ENCODE measurements at regions not wholly inside any gene's neighbourhood (a gene's known extent, or its start where the extent isn't known, plus 50 kb on each side); places are given as distances from the start of the nearest gene placed in this dataset.

- H3K4me1 ChIP-seq (ENCODE audit: insufficient read depth, low read length): no peaks in the 10 kb centered on the region
- ATAC-seq (ENCODE audit: poor library complexity) (no peak), DNase-seq (no peak)
- ChIA-PET CTCF (no interaction called here), POLR2A (no interaction called here)
- Mint-ChIP-seq H3K4me3 (no peak overlapping the region), H3K4me1 (ENCODE audit: low read depth) (no peaks in the 10 kb centered on the region), H3K9me3 (no peaks in the 10 kb centered on the region), H3K27ac (no peak overlapping the region), H3K36me3 (ENCODE audit: low read depth) (no peaks in the 10 kb centered on the region), H3K27me3 (peaks cover 7% of the 10 kb centered on the region)
- no peaks in the 10 kb centered on the region for H3K9me3 ChIP-seq (ENCODE audit: control insufficient read depth in 1 of 2, insufficient read depth in 1 of 2, low read length in 2 of 2)
- H3K27ac ChIP-seq (ENCODE audit: low read depth in 1 of 2, low read length in 2 of 2): no peak overlapping the region
- no peak overlapping the region for H3K4me3 ChIP-seq (ENCODE audit: low read length)
- intact Hi-C loops (cut with DNase I, micrococcal nuclease): no loop called here
- no peaks in the 10 kb centered on the region for H3K36me3 ChIP-seq (ENCODE audit: insufficient read depth, low read length)
- no peaks in the 10 kb centered on the region for H3K27me3 ChIP-seq (ENCODE audit: control insufficient read depth in 1 of 2, insufficient read depth in 2 of 2, low read length in 2 of 2)
- no peak for TF ChIP-seq CTCF (IDR thresholded peaks at IDR 0.05)
Observed at GRCh38 chr5:130526708-130527107, 622.4 kb downstream of the CHSY3 start.

- Mint-ChIP-seq H3K4me1 (ENCODE audit: low read depth) (no peaks in the 10 kb centered on the region), H3K27ac (no peak overlapping the region), H3K9me3 (peaks cover 10% of the 10 kb centered on the region), H3K27me3 (peaks cover 14% of the 10 kb centered on the region), H3K36me3 (ENCODE audit: low read depth) (no peaks in the 10 kb centered on the region), H3K4me3 (no peak overlapping the region)
- intact Hi-C loops (cut with DNase I, micrococcal nuclease): no loop called here
- Histone ChIP-seq H3K27me3 (ENCODE audit: control insufficient read depth in 1 of 2, insufficient read depth in 2 of 2, low read length in 2 of 2) (no peaks in the 10 kb centered on the region), H3K36me3 (ENCODE audit: insufficient read depth, low read length) (no peaks in the 10 kb centered on the region), H3K4me1 (ENCODE audit: insufficient read depth, low read length) (no peaks in the 10 kb centered on the region), H3K4me3 (ENCODE audit: low read length) (no peak overlapping the region), H3K9me3 (ENCODE audit: control insufficient read depth in 1 of 2, insufficient read depth in 1 of 2, low read length in 2 of 2) (peaks cover 4 to 8% of the 10 kb centered on the region in 2 experiments), H3K27ac (ENCODE audit: low read depth in 1 of 2, low read length in 2 of 2) (no peak overlapping the region)
- CTCF ChIA-PET: no interaction called here
- ATAC-seq (ENCODE audit: poor library complexity) (no peak), DNase-seq (no peak)
- no peak for TF ChIP-seq CTCF (IDR thresholded peaks at IDR 0.05)
- POLR2A ChIA-PET: no interaction called here
Observed at GRCh38 chr5:130520211-130520610, 615.9 kb downstream of the CHSY3 start.

GRCh38 chr5:130514984-130515690, 610.9 kb downstream of the CHSY3 start:
- ATAC-seq (ENCODE audit: poor library complexity) (no peak), DNase-seq (no peak)
- H3K4me1 ChIP-seq (ENCODE audit: insufficient read depth, low read length): no peaks in the 10 kb centered on the region
- intact Hi-C loops (cut with DNase I, micrococcal nuclease): no loop called here
- no peak for TF ChIP-seq CTCF (IDR thresholded peaks at IDR 0.05)
- H3K4me3 ChIP-seq (ENCODE audit: low read length): no peak overlapping the region
- no peaks in the 10 kb centered on the region for H3K36me3 ChIP-seq (ENCODE audit: insufficient read depth, low read length)
- ChIA-PET CTCF (no interaction called here), POLR2A (no interaction called here)
- H3K36me3 Mint-ChIP-seq (ENCODE audit: low read depth): no peaks in the 10 kb centered on the region
- peaks cover 4 to 8% of the 10 kb centered on the region in 2 experiments for H3K9me3 ChIP-seq (ENCODE audit: control insufficient read depth in 1 of 2, insufficient read depth in 1 of 2, low read length in 2 of 2)
- H3K4me3 Mint-ChIP-seq: no peak overlapping the region
- no peaks in the 10 kb centered on the region for H3K27me3 Mint-ChIP-seq
- no peak overlapping the region for H3K27ac Mint-ChIP-seq
- peaks cover 13% of the 10 kb centered on the region for H3K9me3 Mint-ChIP-seq
- H3K4me1 Mint-ChIP-seq (ENCODE audit: low read depth): no peaks in the 10 kb centered on the region
- no peak overlapping the region for H3K27ac ChIP-seq (ENCODE audit: low read depth in 1 of 2, low read length in 2 of 2)
- no peaks in the 10 kb centered on the region for H3K27me3 ChIP-seq (ENCODE audit: control insufficient read depth in 1 of 2, insufficient read depth in 2 of 2, low read length in 2 of 2)
